ENCODE measurements at regions not wholly inside any gene's neighbourhood (a gene's known extent, or its start where the extent isn't known, plus 50 kb on each side); places are given as distances from the start of the nearest gene placed in this dataset.

GRCh38 chr4:181538431-181538830 is 704.8 kb upstream of the TENM3 start:
- DNase-seq (ENCODE audit: low spot score in 2 of 2), result no peak
- FAIRE-seq, result no peak

- DNase-seq (ENCODE audit: low spot score in 2 of 2) (no peak), FAIRE-seq (no peak)
These were observed 701.8 kb upstream of the TENM3 start for GRCh38 chr4:181541396-181541795.

- DNase-seq (ENCODE audit: low spot score in 2 of 2) (no peak), FAIRE-seq (no peak)
These were observed 694.2 kb upstream of the TENM3 start for GRCh38 chr4:181548873-181549575.

DNA sequence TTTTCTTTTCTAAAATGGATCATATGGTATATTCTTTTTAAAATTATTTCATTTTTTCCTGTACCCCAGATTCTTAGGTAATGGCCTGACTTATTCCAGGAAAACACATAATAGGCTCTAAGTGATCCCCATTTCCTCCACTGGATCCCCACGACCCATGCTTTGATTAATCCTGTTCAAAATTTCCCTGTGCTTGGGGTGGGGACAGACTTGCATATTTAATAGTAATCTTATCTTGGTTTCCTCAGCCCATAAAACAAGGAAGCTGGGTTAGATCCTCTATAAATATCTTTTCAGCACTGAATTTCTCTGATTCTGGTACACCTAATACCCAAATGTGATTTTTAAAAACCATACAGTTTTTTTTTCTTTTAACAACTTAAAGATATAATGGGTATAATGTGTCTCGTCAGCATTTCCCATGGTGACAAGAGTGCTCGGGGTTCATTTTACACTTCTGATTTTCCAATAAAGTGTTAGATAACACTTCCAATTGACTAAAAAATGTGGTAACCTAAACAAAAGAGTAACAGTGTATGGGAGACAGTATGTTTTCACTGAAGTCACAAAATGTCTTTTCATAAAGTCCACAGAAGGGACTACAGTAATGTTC is 693.5 kb upstream of the TENM3 start:
- FAIRE-seq, result no peak
- no peak for DNase-seq (ENCODE audit: low spot score in 2 of 2)

DNA sequence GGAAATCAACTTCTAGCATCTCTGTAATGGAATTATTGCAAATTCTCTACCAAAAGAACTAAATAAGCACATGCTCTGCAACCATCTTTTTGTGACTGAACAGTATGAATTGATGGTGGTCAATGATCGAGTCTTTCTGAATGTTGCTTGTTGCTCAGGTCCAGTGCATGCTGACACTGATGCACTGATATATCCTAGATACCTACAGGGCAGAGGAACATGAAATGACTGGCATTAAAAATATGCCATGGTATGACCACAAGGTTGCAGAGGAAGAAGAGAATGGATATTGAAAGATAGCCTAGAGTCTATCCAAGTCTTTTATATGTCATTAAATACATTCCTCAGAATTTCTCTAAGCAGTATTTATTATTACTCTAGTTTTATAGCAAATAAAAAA is 692.8 kb upstream of the TENM3 start:
- DNase-seq (ENCODE audit: low spot score in 2 of 2) (no peak), FAIRE-seq (no peak)

GRCh38 chr4:181559637-181560036 is 683.6 kb upstream of the TENM3 start:
- FAIRE-seq (no peak), DNase-seq (ENCODE audit: low spot score in 2 of 2) (no peak)

DNA sequence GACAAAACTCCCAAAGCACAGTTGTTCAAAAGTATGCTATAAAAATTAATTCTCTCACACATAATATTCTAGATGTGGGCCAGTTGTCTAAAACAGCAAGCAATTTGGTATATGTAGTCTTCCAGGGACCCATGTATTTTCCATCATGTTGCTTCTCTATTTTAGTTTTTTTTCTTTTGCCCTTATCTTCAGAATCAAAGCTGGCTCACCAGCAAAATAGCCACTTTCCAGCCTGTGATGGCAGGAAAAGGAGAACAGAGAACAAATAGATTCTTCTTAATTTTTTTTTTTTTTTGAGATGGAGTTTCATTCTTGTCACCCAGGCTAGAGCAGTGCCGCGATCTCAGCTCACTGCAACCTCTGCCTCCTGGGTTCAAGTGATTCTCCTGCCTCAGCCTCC is 680.8 kb upstream of the TENM3 start:
- FAIRE-seq (no peak), DNase-seq (ENCODE audit: low spot score in 2 of 2) (no peak)

DNA sequence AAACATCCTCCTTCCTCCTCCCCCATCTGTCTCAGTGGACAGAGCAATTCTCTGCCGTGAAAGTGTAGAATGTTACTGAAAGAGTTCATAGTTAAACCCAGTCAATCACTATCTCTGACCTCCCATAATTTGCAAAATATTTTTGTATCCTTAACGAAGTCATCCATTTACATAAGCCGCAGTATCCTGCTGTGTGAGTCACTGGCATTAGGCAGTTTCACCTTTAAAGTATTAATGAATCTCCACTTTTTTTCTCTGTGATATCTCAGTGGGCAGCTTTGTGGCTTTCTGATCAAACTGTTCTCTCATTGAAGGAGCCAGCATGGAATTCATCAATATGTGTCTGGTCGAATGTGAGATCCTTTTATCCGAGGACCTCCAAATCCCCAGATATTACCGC is 678.6 kb upstream of the TENM3 start:
- DNase-seq (ENCODE audit: low spot score in 2 of 2), result no peak
- no peak for FAIRE-seq

DNA sequence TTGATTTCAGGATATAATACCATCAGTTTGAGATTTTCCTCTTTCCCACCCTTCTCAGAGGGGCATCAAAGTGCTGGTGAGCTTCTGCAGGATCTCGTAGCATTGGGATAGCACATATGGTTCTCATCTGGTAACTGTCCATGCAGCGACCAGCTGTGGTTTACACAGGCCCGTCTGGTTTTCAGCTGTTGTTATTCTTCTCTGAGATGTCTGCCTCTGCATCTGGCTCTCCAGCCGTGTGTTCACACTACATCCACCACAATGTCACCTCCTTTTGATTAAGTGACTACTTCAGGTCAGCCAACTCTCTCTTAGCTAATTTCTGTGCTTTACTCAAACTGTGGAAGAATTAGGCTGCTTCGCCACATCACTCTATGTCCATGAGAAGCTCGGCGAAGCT is 676.7 kb upstream of the TENM3 start:
- FAIRE-seq (no peak), DNase-seq (ENCODE audit: low spot score in 2 of 2) (no peak)

DNA sequence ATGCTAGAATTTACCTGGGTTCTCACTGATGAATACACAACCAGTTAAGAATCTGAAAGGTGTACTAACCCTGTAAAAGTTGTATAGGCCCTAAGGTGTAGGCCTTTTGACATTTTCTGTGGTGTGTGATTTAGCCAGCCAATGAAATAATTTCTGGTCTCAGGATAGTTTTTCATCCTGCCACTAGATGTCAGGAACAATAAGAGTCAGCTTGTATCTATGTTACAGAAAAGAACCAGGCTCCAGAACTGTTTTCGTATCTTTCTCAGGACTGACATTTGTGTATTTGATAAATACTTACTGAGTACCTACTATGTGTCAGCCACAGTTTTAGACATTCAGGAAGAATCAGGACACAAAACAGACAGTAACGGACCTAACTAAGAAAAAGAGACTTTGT is 673.6 kb upstream of the TENM3 start:
- DNase-seq (ENCODE audit: low spot score in 2 of 2), result peak; percentile 18 to 25
- no peak for FAIRE-seq

DNA sequence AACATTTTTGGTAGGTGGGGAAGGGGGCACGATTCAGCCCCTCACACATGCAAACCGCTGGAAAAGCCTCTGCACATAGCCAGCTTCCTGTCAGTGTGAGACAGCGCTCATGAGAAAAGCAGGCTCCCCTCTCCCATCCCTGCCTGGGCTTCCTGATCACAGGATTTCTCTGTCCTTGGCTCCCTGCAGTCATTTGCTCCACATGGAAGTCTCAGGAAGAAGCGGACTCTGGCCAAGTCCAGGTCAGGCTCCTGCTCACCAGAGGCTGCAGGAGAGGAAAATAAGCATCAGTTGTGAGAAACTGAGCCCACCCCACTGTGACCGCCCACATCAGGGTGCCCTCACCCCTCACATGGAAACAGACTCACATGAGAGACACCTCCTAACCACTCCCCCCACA is 664.3 kb upstream of the TENM3 start:
- no peak for DNase-seq (ENCODE audit: low spot score in 2 of 2)

GRCh38 chr4:181579486-181579885 is 663.7 kb upstream of the TENM3 start:
- FAIRE-seq, result no peak
- no peak for DNase-seq (ENCODE audit: low spot score in 2 of 2)

More for the DNA sequence above, 664.3 kb upstream of the TENM3 start:
- FAIRE-seq, result no peak

DNA sequence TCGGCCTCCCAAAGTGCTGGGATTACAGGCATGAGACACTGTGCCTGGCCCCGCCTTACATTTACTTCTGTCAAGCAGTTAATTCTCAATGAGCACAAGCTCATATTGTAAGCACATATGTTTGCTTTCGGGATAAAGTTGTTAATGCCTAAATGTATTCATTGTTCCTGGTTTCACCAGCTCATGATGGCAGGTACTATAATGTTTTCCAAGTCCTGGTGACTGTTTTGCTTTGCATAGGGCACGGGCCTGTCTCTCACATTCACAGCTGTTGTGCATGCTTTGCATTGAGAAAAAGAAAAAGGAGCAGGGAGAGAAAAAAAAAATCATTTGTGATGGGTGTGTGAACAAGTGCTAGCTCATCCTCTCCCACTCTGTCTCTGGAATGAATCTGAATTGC is 661.2 kb upstream of the TENM3 start:
- DNase-seq (ENCODE audit: low spot score in 2 of 2) (no peak), FAIRE-seq (no peak)

GRCh38 chr4:181582595-181582994 is 660.6 kb upstream of the TENM3 start:
- no peak for FAIRE-seq
- no peak for DNase-seq (ENCODE audit: low spot score in 2 of 2)

DNA sequence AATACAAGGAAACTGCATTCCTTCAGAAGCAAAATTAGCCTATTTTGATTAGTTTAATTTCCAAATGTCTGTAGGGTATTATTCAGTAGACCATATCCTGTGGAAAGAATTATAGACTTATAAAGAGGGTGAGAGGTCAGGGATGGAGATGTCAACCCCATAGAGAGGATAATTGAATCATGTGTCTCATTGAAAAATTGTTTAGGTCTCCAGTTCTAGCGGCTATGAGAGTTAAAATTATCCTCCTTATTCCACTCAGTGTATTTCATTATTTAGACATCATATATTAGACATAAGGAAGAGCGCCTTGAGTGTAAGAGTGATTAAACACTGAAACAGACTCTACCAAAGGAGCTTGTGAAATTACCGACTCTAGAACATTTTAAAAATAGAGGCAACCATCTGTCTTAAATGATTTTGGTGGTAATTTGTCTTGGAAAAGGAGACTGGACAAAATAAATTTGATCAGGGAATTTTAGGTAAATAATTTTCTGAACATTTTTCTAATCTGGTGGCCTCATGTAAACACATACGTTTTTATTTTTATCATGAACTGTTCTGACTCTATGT is 654.4 kb upstream of the TENM3 start:
- DNase-seq (ENCODE audit: low spot score in 2 of 2) (no peak), FAIRE-seq (no peak)

DNA sequence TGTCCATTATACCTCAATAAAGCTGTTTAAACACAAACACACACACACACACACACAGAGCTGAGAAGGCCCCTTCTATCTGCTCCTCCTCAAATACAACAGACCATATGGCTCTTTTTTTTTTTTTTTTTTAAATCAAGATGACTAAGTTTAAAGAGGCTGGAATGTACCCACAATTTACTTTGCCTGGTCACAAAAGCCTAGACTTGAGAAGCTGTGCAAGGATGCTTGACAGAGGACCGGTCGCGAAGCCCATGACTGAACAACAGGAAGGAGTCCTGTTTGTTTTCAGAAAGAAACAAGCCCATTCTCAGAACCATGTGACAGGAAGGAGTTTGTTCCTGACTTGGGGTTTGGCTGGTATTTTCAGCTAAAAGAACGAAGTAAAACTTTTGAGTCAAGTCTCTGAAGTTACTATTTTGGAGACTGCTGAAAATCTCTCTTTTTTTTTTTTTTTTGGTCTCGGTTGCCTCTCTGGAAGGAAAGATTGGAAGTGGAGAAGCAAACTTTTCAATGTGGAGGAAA is 650.9 kb upstream of the TENM3 start:
- FAIRE-seq, result no peak
- DNase-seq (ENCODE audit: low spot score in 2 of 2), result no peak

DNA sequence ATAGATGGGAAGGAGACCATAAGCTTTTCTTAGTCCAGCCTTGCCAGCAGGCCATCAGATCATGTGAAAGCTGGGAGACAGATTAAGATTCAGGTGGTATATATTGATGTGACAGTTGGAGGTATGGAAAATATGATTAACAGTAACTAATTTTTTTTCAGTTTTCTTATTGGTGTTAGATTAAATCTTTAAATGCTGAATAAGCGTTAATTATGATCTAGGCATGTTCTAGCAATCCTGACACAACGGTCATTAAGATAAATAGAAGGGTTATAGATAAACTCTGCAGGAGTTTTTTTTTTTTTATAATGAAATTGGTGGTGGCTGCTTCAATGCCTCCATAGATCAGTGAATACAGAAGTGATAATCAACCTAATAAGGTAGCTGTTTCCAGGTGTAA is 649.5 kb upstream of the TENM3 start:
- no peak for FAIRE-seq
- DNase-seq (ENCODE audit: low spot score in 2 of 2), result no peak

- DNase-seq (ENCODE audit: low spot score in 2 of 2) (no peak), FAIRE-seq (no peak)
These were observed 649.0 kb upstream of the TENM3 start for GRCh38 chr4:181594188-181594587.

DNA sequence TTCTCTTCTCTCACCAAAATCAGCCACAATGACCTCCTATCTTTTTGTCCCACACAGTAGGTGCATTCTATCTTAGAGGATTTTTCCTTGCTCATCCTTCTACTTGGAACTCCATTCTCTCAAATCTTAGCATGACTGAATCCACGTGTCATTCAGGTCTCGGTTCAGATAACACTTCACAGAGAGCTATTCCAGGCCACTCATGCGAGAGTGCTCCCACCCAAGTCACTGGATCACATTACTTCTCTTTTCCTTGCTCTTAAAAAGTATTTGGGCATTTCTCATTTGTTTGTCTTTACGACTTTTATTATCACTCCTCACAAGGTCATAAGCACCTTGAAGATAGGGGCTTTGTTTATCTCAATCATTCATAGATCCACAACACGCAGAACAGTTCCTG is 647.5 kb upstream of the TENM3 start:
- no peak for FAIRE-seq

DNA sequence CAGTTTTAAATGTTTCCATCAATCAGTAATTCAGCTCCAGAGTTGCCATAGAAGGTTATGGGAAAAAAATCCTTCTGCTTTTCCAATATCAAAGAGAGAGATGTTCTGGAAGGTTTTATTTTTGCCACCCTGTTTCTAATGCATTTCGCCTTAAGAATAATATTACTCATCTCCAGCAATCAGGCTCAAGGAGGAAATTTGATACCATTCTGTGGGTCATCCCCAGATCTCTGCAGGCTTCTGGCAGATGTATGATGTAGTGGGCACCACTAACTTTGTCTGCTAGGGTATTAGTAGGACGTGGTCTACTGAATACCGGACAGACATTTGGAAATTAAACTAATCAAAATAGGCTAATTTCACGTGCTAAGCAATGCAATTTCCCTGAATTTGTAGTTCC is 645.4 kb upstream of the TENM3 start:
- DNase-seq (ENCODE audit: low spot score in 2 of 2) (no peak), FAIRE-seq (no peak)

More for the DNA sequence above, 647.5 kb upstream of the TENM3 start:
- DNase-seq (ENCODE audit: low spot score in 2 of 2), result no peak

GRCh38 chr4:181599134-181599533 is 644.1 kb upstream of the TENM3 start:
- no peak for DNase-seq (ENCODE audit: low spot score in 2 of 2)
- FAIRE-seq, result no peak

DNA sequence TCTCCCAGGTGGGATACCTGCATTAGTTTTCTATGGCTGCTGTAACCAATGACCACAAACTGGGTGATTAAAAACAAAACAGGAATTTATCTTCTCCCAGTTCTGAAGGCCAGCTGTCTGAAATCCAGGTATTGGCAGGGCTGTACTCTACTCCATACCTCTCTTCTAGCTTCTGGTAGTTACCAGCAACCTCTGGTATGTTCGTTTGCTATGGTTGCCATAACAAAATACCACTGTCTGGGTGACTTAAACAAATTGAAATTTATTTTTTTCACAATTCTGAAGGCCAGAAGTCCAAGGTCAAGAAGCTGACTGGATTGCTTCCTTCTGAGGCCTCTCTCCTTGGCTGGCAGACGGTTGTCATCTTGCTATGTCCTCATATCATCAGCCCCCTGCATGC is 642.1 kb upstream of the TENM3 start:
- FAIRE-seq (no peak), DNase-seq (ENCODE audit: low spot score in 2 of 2) (no peak)
